Breast epithelium (tissue), 3 donors: ENCODE measurements at regions not wholly inside any gene's neighbourhood (a gene's known extent, or its start where the extent isn't known, plus 50 kb on each side); places are given as distances from the start of the nearest gene placed in this dataset.

Experiments used
- POLR2A ChIP-seq: fragments of 450-650 bp; IDR thresholded peaks from one replicate; pipeline ENCODE4 v1.6.1; 2016; ENCODE audit warnings: antibody characterized with exemption, mild to moderate bottlenecking, moderate library complexity
- TF ChIP-seq, protein P1 (sequence below), 3 donors: fragments of 450-650 bp; IDR thresholded peaks; one replicate each; pipeline ENCODE4 v1.5.1; 2016 to 2017; ENCODE audit warnings: antibody characterized with exemption in 3 of 3, mild to moderate bottlenecking in 3 of 3, moderate library complexity in 3 of 3

DNA sequence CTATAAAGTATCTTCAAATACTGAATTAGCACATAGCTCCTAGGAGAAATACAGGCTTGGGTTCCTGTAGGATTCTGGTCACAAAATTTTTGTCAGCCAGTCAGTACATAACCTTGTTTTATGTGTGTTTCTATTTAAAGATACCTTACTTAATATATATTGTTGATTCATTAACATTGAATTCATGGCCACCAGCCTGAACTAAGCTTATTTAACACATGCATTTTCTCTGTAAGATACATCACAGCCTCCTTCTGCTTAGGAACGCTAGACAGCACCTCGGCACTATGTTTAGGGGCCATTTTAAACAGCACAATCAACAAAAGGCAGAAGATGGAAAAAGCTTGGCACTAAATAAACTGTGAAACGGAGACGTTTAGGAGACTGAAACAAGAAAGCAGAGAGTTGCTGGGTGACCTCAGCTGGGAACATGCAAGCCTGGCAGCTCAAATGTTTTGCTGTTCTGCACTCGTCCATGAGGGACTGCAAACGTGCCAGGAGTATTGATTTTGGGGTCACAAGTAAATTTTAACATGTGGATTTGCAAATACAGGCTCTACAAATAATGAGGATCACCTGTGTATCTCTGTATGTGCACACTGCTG is 432.2 kb upstream of the TPM1 start:
- no peak for TF ChIP-seq POLR2A
- TF ChIP-seq, protein P1, sequence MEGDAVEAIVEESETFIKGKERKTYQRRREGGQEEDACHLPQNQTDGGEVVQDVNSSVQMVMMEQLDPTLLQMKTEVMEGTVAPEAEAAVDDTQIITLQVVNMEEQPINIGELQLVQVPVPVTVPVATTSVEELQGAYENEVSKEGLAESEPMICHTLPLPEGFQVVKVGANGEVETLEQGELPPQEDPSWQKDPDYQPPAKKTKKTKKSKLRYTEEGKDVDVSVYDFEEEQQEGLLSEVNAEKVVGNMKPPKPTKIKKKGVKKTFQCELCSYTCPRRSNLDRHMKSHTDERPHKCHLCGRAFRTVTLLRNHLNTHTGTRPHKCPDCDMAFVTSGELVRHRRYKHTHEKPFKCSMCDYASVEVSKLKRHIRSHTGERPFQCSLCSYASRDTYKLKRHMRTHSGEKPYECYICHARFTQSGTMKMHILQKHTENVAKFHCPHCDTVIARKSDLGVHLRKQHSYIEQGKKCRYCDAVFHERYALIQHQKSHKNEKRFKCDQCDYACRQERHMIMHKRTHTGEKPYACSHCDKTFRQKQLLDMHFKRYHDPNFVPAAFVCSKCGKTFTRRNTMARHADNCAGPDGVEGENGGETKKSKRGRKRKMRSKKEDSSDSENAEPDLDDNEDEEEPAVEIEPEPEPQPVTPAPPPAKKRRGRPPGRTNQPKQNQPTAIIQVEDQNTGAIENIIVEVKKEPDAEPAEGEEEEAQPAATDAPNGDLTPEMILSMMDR (IDR thresholded peaks at IDR 0.05) = no peak
